ENCODE measurements at regions not wholly inside any gene's neighbourhood (a gene's known extent, or its start where the extent isn't known, plus 50 kb on each side); places are given as distances from the start of the nearest gene placed in this dataset.

- H3K9me3 ChIP-seq (ENCODE audit: control insufficient read depth in 2 of 3, insufficient read depth in 1 of 3, low read length in 3 of 3), result no peaks in the 10 kb centered on the region
- H3K27ac ChIP-seq (ENCODE audit: low read depth in 2 of 2, low read length in 2 of 2), result no peak overlapping the region
- DNase-seq (no peak), FAIRE-seq (no peak)
- H3K36me3 ChIP-seq (ENCODE audit: control insufficient read depth in 2 of 3, insufficient read depth in 3 of 3, low read length in 3 of 3), result no peaks in the 10 kb centered on the region
- H3K27me3 ChIP-seq (ENCODE audit: control insufficient read depth, insufficient read depth, low read length), result no peaks in the 10 kb centered on the region
- intact Hi-C loops (cut with DNase I), result no loop called here
- H3K4me1 ChIP-seq (ENCODE audit: control insufficient read depth in 2 of 3, insufficient read depth in 2 of 3, low read depth in 1 of 3, low read length in 3 of 3), result no peaks in the 10 kb centered on the region
- no peak overlapping the region for H3K4me3 ChIP-seq (ENCODE audit: low read length in 3 of 3)
- H3K9ac ChIP-seq (ENCODE audit: low read length in 3 of 3), result no peak overlapping the region
- TF ChIP-seq CTCF (IDR thresholded peaks at IDR 0.05; ENCODE audit: borderline replicate concordance, extremely low read depth, insufficient read depth), result no peak
These were observed 176.9 kb upstream of the CD180 start for GRCh38 chr5:67373518-67373917.

- DNase-seq (no peak), FAIRE-seq (no peak)
- Histone ChIP-seq H3K4me3 (ENCODE audit: low read length in 3 of 3) (no peak overlapping the region), H3K27me3 (ENCODE audit: control insufficient read depth, insufficient read depth, low read length) (no peaks in the 10 kb centered on the region), H3K9ac (ENCODE audit: low read length in 3 of 3) (no peak overlapping the region), H3K36me3 (ENCODE audit: control insufficient read depth in 2 of 3, insufficient read depth in 3 of 3, low read length in 3 of 3) (no peaks in the 10 kb centered on the region), H3K27ac (ENCODE audit: low read depth in 2 of 2, low read length in 2 of 2) (no peak overlapping the region), H3K4me1 (ENCODE audit: control insufficient read depth in 2 of 3, insufficient read depth in 2 of 3, low read depth in 1 of 3, low read length in 3 of 3) (no peaks in the 10 kb centered on the region), H3K9me3 (ENCODE audit: control insufficient read depth in 2 of 3, insufficient read depth in 1 of 3, low read length in 3 of 3) (no peaks in the 10 kb centered on the region)
- no peak for TF ChIP-seq CTCF (IDR thresholded peaks at IDR 0.05; ENCODE audit: borderline replicate concordance, extremely low read depth, insufficient read depth)
- intact Hi-C loops (cut with DNase I), result no loop called here
These were observed 176.3 kb upstream of the CD180 start for GRCh38 chr5:67372887-67373286.

- intact Hi-C loops (cut with DNase I), result no loop called here
- Histone ChIP-seq H3K9me3 (ENCODE audit: control insufficient read depth in 2 of 3, insufficient read depth in 1 of 3, low read length in 3 of 3) (no peaks in the 10 kb centered on the region), H3K4me3 (ENCODE audit: low read length in 3 of 3) (no peak overlapping the region), H3K36me3 (ENCODE audit: control insufficient read depth in 2 of 3, insufficient read depth in 3 of 3, low read length in 3 of 3) (no peaks in the 10 kb centered on the region), H3K27ac (ENCODE audit: low read depth in 2 of 2, low read length in 2 of 2) (no peak overlapping the region), H3K9ac (ENCODE audit: low read length in 3 of 3) (no peak overlapping the region), H3K27me3 (ENCODE audit: control insufficient read depth, insufficient read depth, low read length) (no peaks in the 10 kb centered on the region), H3K4me1 (ENCODE audit: control insufficient read depth in 2 of 3, insufficient read depth in 2 of 3, low read depth in 1 of 3, low read length in 3 of 3) (no peaks in the 10 kb centered on the region)
- FAIRE-seq, result no peak
- TF ChIP-seq CTCF (IDR thresholded peaks at IDR 0.05; ENCODE audit: borderline replicate concordance, extremely low read depth, insufficient read depth), result no peak
- no peak for DNase-seq
These were observed 175.3 kb upstream of the CD180 start for GRCh38 chr5:67371924-67372323.

GRCh38 chr5:67366691-67367395, 170.2 kb upstream of the CD180 start:
- Histone ChIP-seq H3K27me3 (ENCODE audit: control insufficient read depth, insufficient read depth, low read length) (no peaks in the 10 kb centered on the region), H3K9ac (ENCODE audit: low read length in 3 of 3) (no peak overlapping the region), H3K4me3 (ENCODE audit: low read length in 3 of 3) (no peak overlapping the region), H3K27ac (ENCODE audit: low read depth in 2 of 2, low read length in 2 of 2) (no peak overlapping the region), H3K4me1 (ENCODE audit: control insufficient read depth in 2 of 3, insufficient read depth in 2 of 3, low read depth in 1 of 3, low read length in 3 of 3) (no peaks in the 10 kb centered on the region), H3K9me3 (ENCODE audit: control insufficient read depth in 2 of 3, insufficient read depth in 1 of 3, low read length in 3 of 3) (no peaks in the 10 kb centered on the region), H3K36me3 (ENCODE audit: control insufficient read depth in 2 of 3, insufficient read depth in 3 of 3, low read length in 3 of 3) (no peaks in the 10 kb centered on the region)
- FAIRE-seq, result no peak
- intact Hi-C loops (cut with DNase I), result no loop called here
- no peak for DNase-seq
- no peak for TF ChIP-seq CTCF (IDR thresholded peaks at IDR 0.05; ENCODE audit: borderline replicate concordance, extremely low read depth, insufficient read depth)

Measured in kidney (tissue), 13 donors.